GM20000 (cell line): ENCODE measurements at regions not wholly inside any gene's neighbourhood (a gene's known extent, or its start where the extent isn't known, plus 50 kb on each side); places are given as distances from the start of the nearest gene placed in this dataset.

Experiments used
- DNase-seq: peaks from one replicate; pipeline ENCODE4 v3.0.0; 2012; ENCODE audit warnings: low spot score
- CTCF ChIP-seq: IDR thresholded peaks from 2 replicates; pipeline ENCODE4 v1.5.1; 2012; ENCODE audit warnings: mild to moderate bottlenecking, control low read depth; ENCODE audit errors: extremely low read depth, missing control alignments

GRCh38 chr4:111602848-111603247 is 542.4 kb upstream of the FAM241A start:
- TF ChIP-seq CTCF: no peak
- no peak for DNase-seq

- no peak for TF ChIP-seq CTCF
- no peak for DNase-seq
Measured at GRCh38 chr4:111605111-111605510, 540.1 kb upstream of the FAM241A start.

GRCh38 chr4:111610681-111611080 is 534.6 kb upstream of the FAM241A start:
- DNase-seq: no peak
- TF ChIP-seq CTCF: no peak

GRCh38 chr4:111618908-111619307 is 526.3 kb upstream of the FAM241A start:
- no peak for DNase-seq
- no peak for TF ChIP-seq CTCF

GRCh38 chr4:111628437-111628836 is 516.8 kb upstream of the FAM241A start:
- DNase-seq: no peak

GRCh38 chr4:111630705-111631104 is 514.5 kb upstream of the FAM241A start:
- no peak for DNase-seq
- no peak for TF ChIP-seq CTCF

More at GRCh38 chr4:111628437-111628836, 516.8 kb upstream of the FAM241A start:
- no peak for TF ChIP-seq CTCF

- TF ChIP-seq CTCF: peak; percentile 29
- no peak for DNase-seq
Measured at GRCh38 chr4:111631215-111631999, 513.8 kb upstream of the FAM241A start.
